ENCODE measurements at regions not wholly inside any gene's neighbourhood (a gene's known extent, or its start where the extent isn't known, plus 50 kb on each side); places are given as distances from the start of the nearest gene placed in this dataset.

- no peak for DNase-seq (ENCODE audit: insufficient read length, low spot score, missing footprints)
- H3K9me3 ChIP-seq (ENCODE audit: low read depth, low read length): no peaks in the 10 kb centered on the region
- no peak overlapping the region for H3K27ac ChIP-seq (ENCODE audit: low read depth, low read length)
- H3K4me2 ChIP-seq (ENCODE audit: insufficient read depth, low read length): no peak overlapping the region
- H3K79me2 ChIP-seq (ENCODE audit: insufficient read depth, low read length): no peaks in the 10 kb centered on the region
- no peaks in the 10 kb centered on the region for H4K20me1 ChIP-seq (ENCODE audit: insufficient read depth, low read length)
- H3K4me3 ChIP-seq (ENCODE audit: insufficient read depth, low read length): no peak overlapping the region
- TF ChIP-seq CTCF (IDR thresholded peaks at IDR 0.05; ENCODE audit: extremely low read depth, low read depth, low read length): no peak
- no peaks in the 10 kb centered on the region for H3K27me3 ChIP-seq (ENCODE audit: insufficient read depth, low read length)
- no peaks in the 10 kb centered on the region for H3K4me1 ChIP-seq (ENCODE audit: insufficient read depth, low read length)
- no peaks in the 10 kb centered on the region for H3K36me3 ChIP-seq (ENCODE audit: insufficient read depth, low read length)
- no peak overlapping the region for H2AFZ ChIP-seq (ENCODE audit: low read length)
Measured at GRCh38 chr12:125295550-125295949, 230.3 kb downstream of the AACS start.

GRCh38 chr12:125296701-125297100 lies 231.5 kb downstream of the AACS start:
- Histone ChIP-seq H4K20me1 (ENCODE audit: insufficient read depth, low read length) (no peaks in the 10 kb centered on the region), H3K4me1 (ENCODE audit: insufficient read depth, low read length) (no peaks in the 10 kb centered on the region), H3K27ac (ENCODE audit: low read depth, low read length) (no peak overlapping the region), H3K4me2 (ENCODE audit: insufficient read depth, low read length) (no peak overlapping the region), H3K9me3 (ENCODE audit: low read depth, low read length) (no peaks in the 10 kb centered on the region), H3K4me3 (ENCODE audit: insufficient read depth, low read length) (no peak overlapping the region), H3K27me3 (ENCODE audit: insufficient read depth, low read length) (no peaks in the 10 kb centered on the region), H2AFZ (ENCODE audit: low read length) (no peak overlapping the region), H3K36me3 (ENCODE audit: insufficient read depth, low read length) (no peaks in the 10 kb centered on the region), H3K79me2 (ENCODE audit: insufficient read depth, low read length) (no peaks in the 10 kb centered on the region)
- TF ChIP-seq CTCF (IDR thresholded peaks at IDR 0.05; ENCODE audit: extremely low read depth, low read depth, low read length): no peak
- DNase-seq (ENCODE audit: insufficient read length, low spot score, missing footprints): no peak

- Histone ChIP-seq H3K36me3 (ENCODE audit: insufficient read depth, low read length) (no peaks in the 10 kb centered on the region), H3K27ac (ENCODE audit: low read depth, low read length) (no peak overlapping the region), H3K9me3 (ENCODE audit: low read depth, low read length) (no peaks in the 10 kb centered on the region), H3K27me3 (ENCODE audit: insufficient read depth, low read length) (no peaks in the 10 kb centered on the region), H3K4me3 (ENCODE audit: insufficient read depth, low read length) (no peak overlapping the region), H2AFZ (ENCODE audit: low read length) (no peak overlapping the region), H4K20me1 (ENCODE audit: insufficient read depth, low read length) (no peaks in the 10 kb centered on the region), H3K4me1 (ENCODE audit: insufficient read depth, low read length) (no peaks in the 10 kb centered on the region), H3K79me2 (ENCODE audit: insufficient read depth, low read length) (no peaks in the 10 kb centered on the region), H3K4me2 (ENCODE audit: insufficient read depth, low read length) (no peak overlapping the region)
- TF ChIP-seq CTCF (IDR thresholded peaks at IDR 0.05; ENCODE audit: extremely low read depth, low read depth, low read length): no peak
- DNase-seq (ENCODE audit: insufficient read length, low spot score, missing footprints): no peak
Measured at GRCh38 chr12:125299840-125300239, 234.6 kb downstream of the AACS start.

- Histone ChIP-seq H3K27me3 (ENCODE audit: insufficient read depth, low read length) (no peaks in the 10 kb centered on the region), H3K79me2 (ENCODE audit: insufficient read depth, low read length) (no peaks in the 10 kb centered on the region), H2AFZ (ENCODE audit: low read length) (no peak overlapping the region), H3K4me3 (ENCODE audit: insufficient read depth, low read length) (no peak overlapping the region), H3K27ac (ENCODE audit: low read depth, low read length) (no peak overlapping the region), H3K36me3 (ENCODE audit: insufficient read depth, low read length) (no peaks in the 10 kb centered on the region), H4K20me1 (ENCODE audit: insufficient read depth, low read length) (no peaks in the 10 kb centered on the region), H3K4me1 (ENCODE audit: insufficient read depth, low read length) (no peaks in the 10 kb centered on the region), H3K4me2 (ENCODE audit: insufficient read depth, low read length) (no peak overlapping the region), H3K9me3 (ENCODE audit: low read depth, low read length) (no peaks in the 10 kb centered on the region)
- TF ChIP-seq CTCF (IDR thresholded peaks at IDR 0.05; ENCODE audit: extremely low read depth, low read depth, low read length): no peak
- DNase-seq (ENCODE audit: insufficient read length, low spot score, missing footprints): no peak
Measured at GRCh38 chr12:125300249-125300648, 235.0 kb downstream of the AACS start.
